Omental fat pad (tissue), 3 donors: ENCODE measurements at regions not wholly inside any gene's neighbourhood (a gene's known extent, or its start where the extent isn't known, plus 50 kb on each side); places are given as distances from the start of the nearest gene placed in this dataset.

Experiments
- ATAC-seq: fragments of 150-250 bp; one replicate; pipeline ENCODE4 v1.9.1; 2016; ENCODE audit warnings: mild to moderate bottlenecking, moderate library complexity; ENCODE audit not compliant: low FRiP score
- DNase-seq: peaks from one replicate; pipeline ENCODE4 v3.0.0-alpha.2; 2019; ENCODE audit warnings: low spot score
- CTCF ChIP-seq, 3 donors: fragments of 450-650 bp; IDR thresholded peaks; one replicate each; pipeline ENCODE4 v1.5.1; 2016 to 2017; ENCODE audit warnings: antibody characterized with exemption in 3 of 3, mild to moderate bottlenecking in 3 of 3, moderate library complexity in 2 of 3

- no peak for TF ChIP-seq CTCF (IDR thresholded peaks at IDR 0.05)
- DNase-seq = no peak
- no peak for ATAC-seq
These were observed 133.3 kb downstream of the SPCS3 start for GRCh38 chr4:176453079-176453478.

GRCh38 chr4:176453658-176454057, 133.9 kb downstream of the SPCS3 start:
- no peak for TF ChIP-seq CTCF (IDR thresholded peaks at IDR 0.05)
- ATAC-seq (no peak), DNase-seq (no peak)

DNA sequence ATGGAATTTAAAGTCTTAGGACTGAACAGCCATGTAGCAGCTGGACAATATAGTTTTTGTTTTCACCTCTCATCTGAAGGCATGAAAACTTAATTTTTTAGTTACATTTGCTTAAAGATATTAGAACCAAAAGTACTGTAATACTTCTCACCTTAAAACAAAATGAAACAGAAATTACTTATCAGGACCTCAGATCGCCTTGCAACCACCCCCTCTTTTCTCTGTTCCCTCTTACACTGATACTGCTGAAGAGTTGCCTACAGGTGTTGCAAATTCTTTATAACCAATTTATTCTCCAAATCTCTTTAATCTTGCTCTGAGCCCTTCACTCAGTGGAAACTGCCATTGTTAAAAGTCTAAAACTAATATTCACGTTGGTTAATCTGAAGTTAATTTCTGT, 145.0 kb downstream of the SPCS3 start:
- DNase-seq (no peak), ATAC-seq (no peak)
- no peak for TF ChIP-seq CTCF (IDR thresholded peaks at IDR 0.05)

DNA sequence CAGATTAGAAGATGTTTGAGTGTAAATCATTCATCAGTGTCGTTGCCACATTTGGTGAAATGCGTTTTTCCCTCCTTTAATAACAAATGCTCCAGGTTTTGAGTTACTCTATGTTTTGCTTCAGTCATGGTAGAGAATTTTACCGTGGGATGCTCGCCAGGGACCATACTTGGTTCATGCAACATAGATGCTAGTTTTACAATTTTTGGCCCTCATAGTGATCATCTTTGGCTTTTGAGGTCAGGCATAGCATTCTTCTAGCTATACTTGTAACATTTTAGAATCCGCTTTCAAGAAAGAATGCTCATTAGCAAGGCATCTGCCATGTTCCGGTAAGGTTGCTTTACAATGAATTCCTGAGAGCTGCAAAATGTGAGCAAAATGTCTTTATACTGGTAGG, 147.2 kb downstream of the SPCS3 start:
- DNase-seq = no peak
- no peak for ATAC-seq
- TF ChIP-seq CTCF (IDR thresholded peaks at IDR 0.05) = no peak

DNA sequence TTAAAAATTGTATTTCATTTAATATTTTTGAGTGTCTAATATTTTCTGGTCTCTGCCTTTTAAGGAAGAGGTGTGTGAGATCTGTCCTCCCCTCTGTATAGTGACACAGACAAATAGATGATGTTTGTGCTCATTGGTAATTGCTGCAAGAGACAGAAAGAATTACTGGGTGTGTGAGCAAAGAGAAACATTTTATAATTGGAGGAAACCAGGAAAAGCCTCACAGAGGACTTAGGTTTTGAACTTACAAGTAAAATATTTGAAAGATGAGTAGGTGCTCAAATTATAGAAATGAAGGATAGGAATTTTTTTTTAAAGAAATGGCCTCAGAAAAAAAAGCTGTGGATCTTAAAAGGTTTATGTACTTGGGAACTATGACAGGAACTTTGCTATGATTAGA, 149.8 kb downstream of the SPCS3 start:
- DNase-seq (no peak), ATAC-seq (no peak)
- no peak for TF ChIP-seq CTCF (IDR thresholded peaks at IDR 0.05)

DNA sequence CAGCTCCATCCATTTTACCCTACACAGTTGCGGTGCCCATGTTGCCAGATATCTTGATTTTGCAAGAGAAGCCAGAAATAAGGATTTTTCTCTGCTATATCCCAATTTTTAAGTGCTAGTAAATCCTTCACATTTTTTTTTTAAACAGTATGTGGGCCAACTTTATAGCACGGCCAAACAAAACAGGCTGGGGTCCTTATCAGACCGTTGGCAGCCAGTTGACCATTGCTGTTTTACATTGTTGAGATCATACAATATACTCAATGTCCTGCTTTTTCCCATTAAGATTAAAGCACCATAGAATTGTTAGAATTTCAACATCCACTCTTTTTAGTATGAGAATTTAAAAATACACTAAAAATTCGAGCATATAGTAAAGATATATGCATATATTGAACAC, 150.9 kb downstream of the SPCS3 start:
- DNase-seq (no peak), ATAC-seq (no peak)

DNA sequence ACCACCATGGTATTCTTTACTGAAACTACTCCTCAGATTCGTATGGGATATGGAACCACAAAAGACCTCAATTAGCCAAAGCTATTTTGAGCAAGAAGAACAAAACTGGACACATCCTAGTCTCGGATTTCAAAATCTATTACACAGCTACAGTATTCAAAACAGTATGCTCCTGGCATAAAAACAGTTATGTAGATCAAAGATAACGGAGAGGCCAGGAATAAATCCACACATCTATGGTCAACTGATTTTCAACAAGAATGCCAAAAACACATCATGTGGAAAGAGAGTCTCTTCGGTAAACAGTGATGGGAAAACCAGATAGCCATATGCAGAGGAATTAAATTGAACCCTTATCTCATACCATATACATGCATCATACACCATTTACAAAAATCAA, 155.3 kb downstream of the SPCS3 start:
- no peak for TF ChIP-seq CTCF (IDR thresholded peaks at IDR 0.05)
- ATAC-seq (no peak), DNase-seq (no peak)

More for the DNA sequence above, 150.9 kb downstream of the SPCS3 start:
- no peak for TF ChIP-seq CTCF (IDR thresholded peaks at IDR 0.05)
